Neural progenitor cell (in vitro differentiated cells): ENCODE measurements at regions not wholly inside any gene's neighbourhood (a gene's known extent, or its start where the extent isn't known, plus 50 kb on each side); places are given as distances from the start of the nearest gene placed in this dataset.

ENCODE experiments used
- DNase-seq: peaks from one replicate; pipeline ENCODE4 v3.0.0-alpha.2; 2016; ENCODE audit warnings: low spot score
- H2AFZ ChIP-seq: fragments of 200-600 bp; sonication (generic); replicated peaks from 2 replicates; pipeline ENCODE4 v1.6.1; 2016; ENCODE audit warnings: antibody characterized with exemption
- H3F3A ChIP-seq: fragments of 200-600 bp; sonication (generic); 2 replicates; pipeline ENCODE4 v1.6.1; 2016; ENCODE audit warnings: antibody characterized with exemption, low read depth
- H3K27ac ChIP-seq: fragments of 200-600 bp; sonication (generic); 2 replicates; pipeline ENCODE4 v1.5.1; 2016; ENCODE audit warnings: mild to moderate bottlenecking
- H3K27me3 ChIP-seq: fragments of 200-600 bp; sonication (generic); 2 replicates; pipeline ENCODE4 v1.6.1; 2016; ENCODE audit warnings: mild to moderate bottlenecking, moderate library complexity
- H3K36me3 ChIP-seq: fragments of 200-600 bp; sonication (generic); 2 replicates; pipeline ENCODE4 v1.5.1; 2016
- H3K4me1 ChIP-seq: fragments of 200-600 bp; sonication (generic); 2 replicates; pipeline ENCODE4 v1.6.1; 2016; ENCODE audit warnings: mixed run types
- H3K4me2 ChIP-seq: fragments of 200-600 bp; sonication (generic); 2 replicates; pipeline ENCODE4 v1.6.1; 2016
- H3K4me3 ChIP-seq: fragments of 200-600 bp; sonication (generic); 2 replicates; pipeline ENCODE4 v1.5.1; 2016
- H3K79me2 ChIP-seq: fragments of 200-600 bp; sonication (generic); 2 replicates; pipeline ENCODE4 v1.6.1; 2016; ENCODE audit warnings: low read depth
- H3K9ac ChIP-seq: fragments of 200-600 bp; sonication (generic); 2 replicates; pipeline ENCODE4 v1.6.1; 2016
- H3K9me3 ChIP-seq: fragments of 200-600 bp; sonication (generic); 2 replicates; pipeline ENCODE4 v1.5.1; 2016; ENCODE audit warnings: low read depth
- H4K20me1 ChIP-seq: fragments of 200-600 bp; sonication (generic); 2 replicates; pipeline ENCODE4 v1.6.1; 2016; ENCODE audit warnings: low read depth
- H3K27ac Mint-ChIP-seq: 3 replicates; pipeline ENCODE4 v1.8.0; 2021; ENCODE audit warnings: mixed read lengths
- H3K27me3 Mint-ChIP-seq: 2 replicates; pipeline ENCODE4 v1.8.0; 2022; ENCODE audit warnings: low read depth, mild to moderate bottlenecking, inconsistent platforms, moderate library complexity, mixed read lengths; ENCODE audit not compliant: insufficient read depth
- H3K36me3 Mint-ChIP-seq: 3 replicates; pipeline ENCODE4 v1.8.0; 2021; ENCODE audit warnings: mixed read lengths
- H3K4me1 Mint-ChIP-seq: 3 replicates; pipeline ENCODE4 v1.8.0; 2021; ENCODE audit warnings: mixed read lengths
- H3K4me3 Mint-ChIP-seq: 3 replicates; pipeline ENCODE4 v1.8.0; 2021; ENCODE audit warnings: mild to moderate bottlenecking, moderate library complexity, mixed read lengths
- H3K9me3 Mint-ChIP-seq: 3 replicates; pipeline ENCODE4 v1.8.0; 2020; ENCODE audit warnings: mixed read lengths
- EZH2 ChIP-seq: fragments of 200-600 bp; sonication (generic); IDR thresholded peaks from 2 replicates; pipeline ENCODE4 v1.6.1; 2017; ENCODE audit warnings: antibody characterized with exemption, mild to moderate bottlenecking, moderate library complexity
- EZH2phosphoT487 ChIP-seq: fragments of 200-600 bp; sonication (generic); IDR thresholded peaks from 2 replicates; pipeline ENCODE4 v1.6.1; 2017; ENCODE audit warnings: antibody characterized with exemption
- TF ChIP-seq, protein P1 (sequence below): fragments of 200-600 bp; sonication (generic); IDR thresholded peaks from 2 replicates; pipeline ENCODE4 v1.5.1; 2017; ENCODE audit warnings: antibody characterized with exemption, mild to moderate bottlenecking

DNA sequence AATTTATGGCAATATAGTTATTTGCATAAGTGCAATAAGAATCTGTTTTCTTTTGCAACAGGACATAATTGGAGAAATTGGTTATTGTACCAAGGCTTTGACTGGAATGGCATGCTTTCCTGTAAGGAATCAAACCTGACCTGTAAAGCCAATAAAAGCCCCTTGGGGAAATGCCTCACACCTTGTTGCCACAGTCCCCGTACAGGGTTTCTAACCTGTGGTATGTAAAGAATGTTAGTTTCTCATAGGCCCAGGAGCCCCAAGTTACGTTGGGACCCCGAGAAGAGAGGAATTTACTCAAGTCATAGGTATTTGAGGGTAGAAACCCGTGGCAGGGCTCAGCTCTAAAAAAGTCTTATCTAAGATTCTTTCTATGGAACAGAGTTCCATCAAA lies 441.4 kb downstream of the IGSF11 start:
- Histone ChIP-seq H3K36me3 (no peaks in the 10 kb centered on the region), H2AFZ (no peak overlapping the region), H3K4me3 (no peak overlapping the region), H3K4me2 (no peak overlapping the region), H3K27me3 (no peaks in the 10 kb centered on the region), H3K27ac (no peak overlapping the region), H4K20me1 (no peaks in the 10 kb centered on the region), H3K9me3 (peaks cover 18% of the 10 kb centered on the region), H3F3A (no peaks in the 10 kb centered on the region), H3K79me2 (no peaks in the 10 kb centered on the region), H3K4me1 (no peaks in the 10 kb centered on the region), H3K9ac (no peak overlapping the region)
- Mint-ChIP-seq H3K27me3 (peaks cover 2% of the 10 kb centered on the region), H3K36me3 (no peaks in the 10 kb centered on the region), H3K9me3 (peaks cover 4% of the 10 kb centered on the region), H3K27ac (no peak overlapping the region), H3K4me1 (no peaks in the 10 kb centered on the region), H3K4me3 (no peak overlapping the region)
- TF ChIP-seq, protein P1, sequence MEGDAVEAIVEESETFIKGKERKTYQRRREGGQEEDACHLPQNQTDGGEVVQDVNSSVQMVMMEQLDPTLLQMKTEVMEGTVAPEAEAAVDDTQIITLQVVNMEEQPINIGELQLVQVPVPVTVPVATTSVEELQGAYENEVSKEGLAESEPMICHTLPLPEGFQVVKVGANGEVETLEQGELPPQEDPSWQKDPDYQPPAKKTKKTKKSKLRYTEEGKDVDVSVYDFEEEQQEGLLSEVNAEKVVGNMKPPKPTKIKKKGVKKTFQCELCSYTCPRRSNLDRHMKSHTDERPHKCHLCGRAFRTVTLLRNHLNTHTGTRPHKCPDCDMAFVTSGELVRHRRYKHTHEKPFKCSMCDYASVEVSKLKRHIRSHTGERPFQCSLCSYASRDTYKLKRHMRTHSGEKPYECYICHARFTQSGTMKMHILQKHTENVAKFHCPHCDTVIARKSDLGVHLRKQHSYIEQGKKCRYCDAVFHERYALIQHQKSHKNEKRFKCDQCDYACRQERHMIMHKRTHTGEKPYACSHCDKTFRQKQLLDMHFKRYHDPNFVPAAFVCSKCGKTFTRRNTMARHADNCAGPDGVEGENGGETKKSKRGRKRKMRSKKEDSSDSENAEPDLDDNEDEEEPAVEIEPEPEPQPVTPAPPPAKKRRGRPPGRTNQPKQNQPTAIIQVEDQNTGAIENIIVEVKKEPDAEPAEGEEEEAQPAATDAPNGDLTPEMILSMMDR = no peak
- no peak for TF ChIP-seq EZH2phosphoT487
- no peak for TF ChIP-seq EZH2
- no peak for DNase-seq

DNA sequence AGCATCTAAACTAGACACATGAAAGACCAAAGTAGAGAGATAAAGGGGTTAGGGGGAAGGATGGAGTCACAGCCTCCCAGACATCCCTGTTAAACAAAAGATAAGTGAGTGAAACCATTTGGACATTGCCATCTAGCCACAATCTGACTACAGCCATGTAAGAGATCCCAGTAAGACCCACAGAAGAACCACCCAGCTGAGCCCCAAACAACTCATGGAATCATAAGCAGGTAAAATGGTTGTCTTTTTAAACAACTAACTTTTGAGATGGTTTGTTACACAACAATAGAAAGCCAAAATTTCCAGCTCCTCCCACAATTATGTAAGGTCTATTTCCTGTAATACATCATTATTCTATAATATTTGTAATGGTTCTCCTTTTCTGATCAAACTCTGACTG lies 437.5 kb downstream of the IGSF11 start:
- no peak for DNase-seq
- no peaks in the 10 kb centered on the region for H3K27me3 ChIP-seq
- Mint-ChIP-seq H3K4me1 (no peaks in the 10 kb centered on the region), H3K9me3 (peaks cover 4% of the 10 kb centered on the region), H3K27ac (no peak overlapping the region), H3K27me3 (peaks cover 3% of the 10 kb centered on the region), H3K36me3 (no peaks in the 10 kb centered on the region), H3K4me3 (no peak overlapping the region)
- H3K4me3 ChIP-seq = no peak overlapping the region
- no peaks in the 10 kb centered on the region for H3F3A ChIP-seq
- H3K79me2 ChIP-seq = no peaks in the 10 kb centered on the region
- no peaks in the 10 kb centered on the region for H3K4me1 ChIP-seq
- no peak overlapping the region for H3K27ac ChIP-seq
- H2AFZ ChIP-seq = no peak overlapping the region
- peaks cover 13% of the 10 kb centered on the region for H3K9me3 ChIP-seq
- TF ChIP-seq EZH2 (no peak), EZH2phosphoT487 (no peak)
- TF ChIP-seq, protein P1 = no peak
- no peak overlapping the region for H3K4me2 ChIP-seq
- H3K9ac ChIP-seq = no peak overlapping the region
- no peaks in the 10 kb centered on the region for H4K20me1 ChIP-seq
- no peaks in the 10 kb centered on the region for H3K36me3 ChIP-seq

DNA sequence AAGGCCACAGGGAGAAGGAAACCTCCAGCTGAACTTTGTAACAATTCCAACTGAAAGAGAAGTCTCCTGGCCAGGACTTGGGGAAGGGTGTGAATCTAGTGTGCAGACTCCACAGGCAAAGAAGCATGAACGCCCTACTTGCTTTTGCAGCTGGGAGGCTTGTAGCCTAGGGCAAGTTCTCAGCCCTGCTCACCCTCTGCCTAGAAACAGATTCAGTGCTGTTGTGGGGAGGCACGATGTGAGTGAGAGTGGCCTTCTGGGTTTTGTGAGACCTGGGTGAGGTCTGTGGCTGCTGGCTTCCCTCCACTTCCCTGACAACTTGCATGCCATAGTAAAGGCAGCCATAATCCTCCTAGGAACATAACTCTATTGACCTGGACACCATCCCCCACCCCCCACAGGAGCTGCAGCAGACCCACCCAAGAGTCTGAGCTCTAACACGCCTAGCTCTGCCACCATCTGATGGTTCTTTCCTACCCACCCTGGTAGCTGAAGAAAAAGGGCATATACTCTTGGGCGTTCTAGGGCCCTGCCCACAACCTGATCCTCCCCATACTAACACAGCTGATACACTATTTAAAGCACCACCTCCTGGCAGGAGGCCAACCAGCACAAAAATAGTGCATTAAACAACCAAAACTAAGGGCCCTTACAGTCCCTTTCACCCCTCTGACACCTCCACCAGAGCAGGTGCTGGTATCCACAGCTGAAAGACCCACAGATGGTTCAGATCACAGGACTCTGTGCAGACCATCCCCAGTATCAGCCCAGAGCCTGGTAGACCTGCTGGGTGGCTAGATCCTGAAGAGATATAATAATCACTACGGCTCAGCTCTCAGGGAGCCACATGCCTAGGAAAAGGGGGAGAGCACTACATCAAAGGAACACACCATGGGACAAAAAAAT lies 426.5 kb downstream of the IGSF11 start:
- H3K9me3 ChIP-seq = no peaks in the 10 kb centered on the region
- no peak overlapping the region for H3K27ac ChIP-seq
- H3K79me2 ChIP-seq = no peaks in the 10 kb centered on the region
- no peak for DNase-seq
- H3K4me1 ChIP-seq = no peaks in the 10 kb centered on the region
- no peak overlapping the region for H2AFZ ChIP-seq
- Mint-ChIP-seq H3K9me3 (peaks cover 11% of the 10 kb centered on the region), H3K27ac (no peak overlapping the region), H3K36me3 (no peaks in the 10 kb centered on the region), H3K27me3 (peaks cover 2% of the 10 kb centered on the region), H3K4me3 (no peak overlapping the region), H3K4me1 (no peaks in the 10 kb centered on the region)
- H3K36me3 ChIP-seq = no peaks in the 10 kb centered on the region
- no peaks in the 10 kb centered on the region for H3F3A ChIP-seq
- H4K20me1 ChIP-seq = no peaks in the 10 kb centered on the region
- H3K4me3 ChIP-seq = no peak overlapping the region
- no peak for TF ChIP-seq EZH2phosphoT487
- TF ChIP-seq, protein P1 = no peak
- TF ChIP-seq EZH2 = no peak
- no peak overlapping the region for H3K4me2 ChIP-seq
- H3K27me3 ChIP-seq = no peaks in the 10 kb centered on the region
- H3K9ac ChIP-seq = no peak overlapping the region
